ENCODE measurements at regions not wholly inside any gene's neighbourhood (a gene's known extent, or its start where the extent isn't known, plus 50 kb on each side); places are given as distances from the start of the nearest gene placed in this dataset.
"Not testable (repeated sequence)": the region's sequence is repeated elsewhere in the genome, so short reads cannot be mapped to it uniquely, and the experiment has no call there.

- no peak for TF ChIP-seq GTF2I (CRISPR knock-in tag; conservative IDR thresholded peaks at IDR 0.05)
- no peak for TF ChIP-seq CBFB (CRISPR knock-in tag; IDR thresholded peaks at IDR 0.05; ENCODE audit: low read depth)
- TF ChIP-seq ZNF138 (CRISPR knock-in tag; conservative IDR thresholded peaks at IDR 0.05) = no peak
- TF ChIP-seq ZBTB21 (CRISPR knock-in tag; IDR thresholded peaks at IDR 0.05; ENCODE audit: borderline replicate concordance) = no peak
- no peak for TF ChIP-seq SMAD4 (CRISPR knock-in tag; IDR thresholded peaks at IDR 0.05)
- TF ChIP-seq EMX1 (CRISPR knock-in tag; IDR thresholded peaks at IDR 0.05) = no peak
- TF ChIP-seq ARID4B (CRISPR knock-in tag; IDR thresholded peaks at IDR 0.05; ENCODE audit: borderline replicate concordance) = no peak
Measured at GRCh38 chr1:219323426-219323825, 149.7 kb downstream of the LYPLAL1 start (continued).

- Mint-ChIP-seq H3K4me1 (peaks cover 9% of the 10 kb centered on the region), H3K27ac (no peak overlapping the region), H3K9me3 (peaks cover 6% of the 10 kb centered on the region), H3K27me3 (ENCODE audit: low read depth) (no peaks in the 10 kb centered on the region), H3K4me3 (no peak overlapping the region), H3K36me3 (peaks cover 4% of the 10 kb centered on the region; the same call in 1 of the 2 replicates)
- TF ChIP-seq CDX4 (CRISPR knock-in tag; IDR thresholded peaks at IDR 0.05; ENCODE audit: borderline replicate concordance) (no peak), CREB1 (CRISPR knock-in tag; IDR thresholded peaks at IDR 0.05) (no peak), SMAD4 (CRISPR knock-in tag; IDR thresholded peaks at IDR 0.05) (no peak), E2F4 (CRISPR knock-in tag; IDR thresholded peaks at IDR 0.05; ENCODE audit: borderline replicate concordance, low read depth) (no peak), FOXP4 (CRISPR knock-in tag; IDR thresholded peaks at IDR 0.05) (no peak), SMAD3 (CRISPR knock-in tag; IDR thresholded peaks at IDR 0.05; ENCODE audit: borderline replicate concordance) (no peak), PRRX2 (CRISPR knock-in tag; IDR thresholded peaks at IDR 0.05) (no peak), CTCF (IDR thresholded peaks at IDR 0.05) (no peak), FOXK1 (CRISPR knock-in tag; IDR thresholded peaks at IDR 0.05) (no peak), TEAD1 (CRISPR knock-in tag; IDR thresholded peaks at IDR 0.05) (no peak), NR2C2 (CRISPR knock-in tag; IDR thresholded peaks at IDR 0.05) (no peak), ZNF121 (CRISPR knock-in tag; IDR thresholded peaks at IDR 0.05) (no peak), ZMAT4 (CRISPR knock-in tag; IDR thresholded peaks at IDR 0.05) (no peak), TP53 (CRISPR knock-in tag; IDR thresholded peaks at IDR 0.05) (no peak), NFATC4 (CRISPR knock-in tag; IDR thresholded peaks at IDR 0.05) (no peak)
- ChIA-PET POLR2A (no interaction called here), CTCF (interaction anchor here (1.4 to 1.5 kb wide), 2 partner anchors 63 to 338 kb away, joined by 3 to 4 read pairs; no protein-coding TSS in a partner anchor)
- ATAC-seq (no peak), DNase-seq (ENCODE audit: low spot score) (no peak)
Measured at GRCh38 chr1:219322766-219323165, 149.1 kb downstream of the LYPLAL1 start.

- CTCF ChIA-PET; ATAC-seq; H3K4me3 Mint-ChIP-seq; H3K27ac Mint-ChIP-seq; DNase-seq (ENCODE audit: low spot score); POLR2A ChIA-PET; H3K4me1 Mint-ChIP-seq; H3K9me3 Mint-ChIP-seq; H3K36me3 Mint-ChIP-seq; H3K27me3 Mint-ChIP-seq (ENCODE audit: low read depth): not testable (repeated sequence)
Measured at GRCh38 chr1:219320563-219320962, 146.9 kb downstream of the LYPLAL1 start.
